ENCODE measurements at regions not wholly inside any gene's neighbourhood (a gene's known extent, or its start where the extent isn't known, plus 50 kb on each side); places are given as distances from the start of the nearest gene placed in this dataset.

- no peak overlapping the region for H2AFZ ChIP-seq (ENCODE audit: insufficient read depth, low read depth, low read length, poor library complexity, severe bottlenecking)
- CTCF ChIA-PET = no interaction called here
- no peaks in the 10 kb centered on the region for H3K79me2 ChIP-seq (ENCODE audit: control insufficient read depth, insufficient read depth, low read length)
- H3K27me3 Mint-ChIP-seq = no peaks in the 10 kb centered on the region
- DNase-seq = no peak
- no peaks in the 10 kb centered on the region for H4K20me1 ChIP-seq (ENCODE audit: control insufficient read depth, insufficient read depth, low read length, poor library complexity, severe bottlenecking)
- TF ChIP-seq CTCF (IDR thresholded peaks at IDR 0.05) (no peak), EZH2 (IDR thresholded peaks at IDR 0.05; ENCODE audit: borderline replicate concordance, insufficient read depth, low read depth, low read length, poor library complexity, severe bottlenecking) (no peak)
- no peak overlapping the region for H3K4me3 ChIP-seq (ENCODE audit: control extremely low read depth in 1 of 5, extremely low read depth in 1 of 5, insufficient read depth in 1 of 5, low read depth in 2 of 5, low read length in 4 of 5)
- no peaks in the 10 kb centered on the region for H3K4me1 ChIP-seq (ENCODE audit: control insufficient read depth in 2 of 2, insufficient read depth in 2 of 2, low read length in 2 of 2)
- H3K27ac ChIP-seq (ENCODE audit: low read length in 2 of 2) = no peak overlapping the region
- ATAC-seq (ENCODE audit: low read depth) = no peak
- no peaks in the 10 kb centered on the region for H3K27me3 ChIP-seq (replicated peaks in 1 of 4; ENCODE audit: control extremely low read depth in 1 of 4, control insufficient read depth in 3 of 4, insufficient read depth in 4 of 4, low read length in 3 of 4)
- no peaks in the 10 kb centered on the region for H3K4me1 Mint-ChIP-seq
- 79% methylated on average over 1 of the region's 4 CpGs for WGBS (ENCODE audit: insufficient coverage)
- H3K4me3 Mint-ChIP-seq = no peak overlapping the region
- no peak overlapping the region for H3K27ac Mint-ChIP-seq
- H3K9me3 Mint-ChIP-seq (ENCODE audit: insufficient read depth) = no peaks in the 10 kb centered on the region
- POLR2A ChIA-PET = no interaction called here
- intact Hi-C loops (cut with micrococcal nuclease) = no loop called here
- no peaks in the 10 kb centered on the region for H3K36me3 ChIP-seq (replicated peaks in 1 of 2; ENCODE audit: control extremely low read depth in 1 of 2, control insufficient read depth in 1 of 2, extremely low read depth in 1 of 2, insufficient read depth in 2 of 2, low read length in 1 of 2)
- H3K9ac ChIP-seq (ENCODE audit: low read length) = no peak overlapping the region
- H3K4me2 ChIP-seq (replicated peaks; ENCODE audit: low read depth, low read length, poor library complexity, severe bottlenecking) = no peak overlapping the region
- no peaks in the 10 kb centered on the region for H3K9me3 ChIP-seq (ENCODE audit: control extremely low read depth in 1 of 3, control insufficient read depth in 2 of 3, insufficient read depth in 1 of 3, low read length in 2 of 3)
Measured at GRCh38 chr7:41334071-41334862, 368.6 kb downstream of the INHBA start.

DNA sequence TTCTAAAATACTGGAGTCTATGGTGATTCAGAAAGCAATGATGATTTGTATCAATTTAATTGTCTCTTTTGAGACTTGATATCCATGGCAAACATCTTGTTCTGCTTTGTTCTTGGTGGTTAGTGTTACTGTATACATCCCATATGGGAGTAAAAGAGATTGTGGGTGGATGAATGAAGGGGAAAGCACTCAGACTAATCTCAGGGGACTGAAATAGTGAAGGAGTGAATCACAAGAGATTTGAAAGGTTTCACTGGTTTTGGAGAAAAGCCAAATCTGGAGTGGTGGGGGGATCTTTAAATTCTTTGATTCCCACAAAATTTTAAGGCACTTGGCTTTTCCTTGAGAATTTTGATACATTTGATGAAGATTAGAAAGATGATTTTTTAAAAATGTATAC lies 369.4 kb downstream of the INHBA start:
- Mint-ChIP-seq H3K4me1 (no peaks in the 10 kb centered on the region), H3K9me3 (ENCODE audit: insufficient read depth) (no peaks in the 10 kb centered on the region), H3K4me3 (no peak overlapping the region), H3K27me3 (no peaks in the 10 kb centered on the region), H3K27ac (no peak overlapping the region)
- no peak for DNase-seq
- no peak overlapping the region for H3K27ac ChIP-seq (ENCODE audit: low read length in 2 of 2)
- no peak for TF ChIP-seq EZH2 (IDR thresholded peaks at IDR 0.05; ENCODE audit: borderline replicate concordance, insufficient read depth, low read depth, low read length, poor library complexity, severe bottlenecking)
- no peak for TF ChIP-seq CTCF (IDR thresholded peaks at IDR 0.05)
- intact Hi-C loops (cut with micrococcal nuclease) = no loop called here
- H3K4me3 ChIP-seq (ENCODE audit: control extremely low read depth in 1 of 5, extremely low read depth in 1 of 5, insufficient read depth in 1 of 5, low read depth in 2 of 5, low read length in 4 of 5) = no peak overlapping the region
- no peaks in the 10 kb centered on the region for H3K36me3 ChIP-seq (replicated peaks in 1 of 2; ENCODE audit: control extremely low read depth in 1 of 2, control insufficient read depth in 1 of 2, extremely low read depth in 1 of 2, insufficient read depth in 2 of 2, low read length in 1 of 2)
- H2AFZ ChIP-seq (ENCODE audit: insufficient read depth, low read depth, low read length, poor library complexity, severe bottlenecking) = no peak overlapping the region
- H3K9me3 ChIP-seq (ENCODE audit: control extremely low read depth in 1 of 3, control insufficient read depth in 2 of 3, insufficient read depth in 1 of 3, low read length in 2 of 3) = no peaks in the 10 kb centered on the region
- ChIA-PET CTCF (no interaction called here), POLR2A (no interaction called here)
- H3K4me2 ChIP-seq (replicated peaks; ENCODE audit: low read depth, low read length, poor library complexity, severe bottlenecking) = no peak overlapping the region
- no peaks in the 10 kb centered on the region for H3K79me2 ChIP-seq (ENCODE audit: control insufficient read depth, insufficient read depth, low read length)
- ATAC-seq (ENCODE audit: low read depth) = no peak
- no peaks in the 10 kb centered on the region for H4K20me1 ChIP-seq (ENCODE audit: control insufficient read depth, insufficient read depth, low read length, poor library complexity, severe bottlenecking)
- no peaks in the 10 kb centered on the region for H3K27me3 ChIP-seq (replicated peaks in 1 of 4; ENCODE audit: control extremely low read depth in 1 of 4, control insufficient read depth in 3 of 4, insufficient read depth in 4 of 4, low read length in 3 of 4)
- no peak overlapping the region for H3K9ac ChIP-seq (ENCODE audit: low read length)
- H3K4me1 ChIP-seq (ENCODE audit: control insufficient read depth in 2 of 2, insufficient read depth in 2 of 2, low read length in 2 of 2) = no peaks in the 10 kb centered on the region
